GM12873 (cell line): ENCODE measurements at regions not wholly inside any gene's neighbourhood (a gene's known extent, or its start where the extent isn't known, plus 50 kb on each side); places are given as distances from the start of the nearest gene placed in this dataset.
A peak's percentile ranks its signal among the peaks of the same experiment; 100 is the strongest.

ENCODE experiments used
- CTCF ChIP-seq: IDR thresholded peaks from 2 replicates; pipeline ENCODE4 v1.5.1; 2012; ENCODE audit warnings: low read depth, mild to moderate bottlenecking, moderate library complexity, low read length, control low read depth; ENCODE audit not compliant: insufficient read depth; ENCODE audit errors: missing control alignments

- TF ChIP-seq CTCF: no peak
These were observed 163.1 kb downstream of the LY86 start for GRCh38 chr6:6751619-6752023.

- TF ChIP-seq CTCF: no peak
These were observed 163.6 kb downstream of the LY86 start for GRCh38 chr6:6752129-6752528.

- TF ChIP-seq CTCF: no peak
These were observed 164.8 kb downstream of the LY86 start for GRCh38 chr6:6753301-6753700.

- TF ChIP-seq CTCF: no peak
These were observed 168.0 kb downstream of the LY86 start for GRCh38 chr6:6756526-6756925.

- TF ChIP-seq CTCF: no peak
These were observed 170.0 kb downstream of the LY86 start for GRCh38 chr6:6758546-6758914.

- peak; percentile 72 for TF ChIP-seq CTCF
These were observed 170.6 kb downstream of the LY86 start for GRCh38 chr6:6758915-6759654.

GRCh38 chr6:6760002-6760401 is 171.5 kb downstream of the LY86 start:
- no peak for TF ChIP-seq CTCF
